HG02763 (cell line): ENCODE measurements at regions not wholly inside any gene's neighbourhood (a gene's known extent, or its start where the extent isn't known, plus 50 kb on each side); places are given as distances from the start of the nearest gene placed in this dataset.

Experiments used
- ATAC-seq: cut with Tn5 transposase; IDR thresholded peaks from one replicate; pipeline ENCODE4 v1.9.1; 2021; ENCODE audit warnings: mild to moderate bottlenecking, moderate library complexity; ENCODE audit not compliant: unreplicated experiment

DNA sequence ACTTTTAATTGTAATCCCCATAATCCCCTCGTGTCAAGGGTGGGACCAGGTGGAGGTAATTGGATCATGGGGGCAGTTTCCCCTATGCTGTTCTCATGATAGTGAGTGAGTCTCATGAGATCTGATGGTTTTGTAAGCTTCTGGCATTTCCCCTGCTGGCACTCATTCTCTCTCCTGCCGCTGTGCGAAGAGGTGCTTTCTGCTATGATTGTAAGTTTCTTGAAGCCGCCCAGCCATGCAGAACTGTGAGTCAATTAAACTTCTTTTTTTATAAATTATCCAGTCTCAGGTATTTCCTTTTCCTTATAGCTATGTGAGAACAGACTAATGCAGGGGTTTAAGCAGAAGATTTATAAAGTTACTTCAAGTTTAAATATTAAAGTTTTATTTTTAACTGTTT, 655.2 kb downstream of the EPHA4 start:
- no peak for ATAC-seq

DNA sequence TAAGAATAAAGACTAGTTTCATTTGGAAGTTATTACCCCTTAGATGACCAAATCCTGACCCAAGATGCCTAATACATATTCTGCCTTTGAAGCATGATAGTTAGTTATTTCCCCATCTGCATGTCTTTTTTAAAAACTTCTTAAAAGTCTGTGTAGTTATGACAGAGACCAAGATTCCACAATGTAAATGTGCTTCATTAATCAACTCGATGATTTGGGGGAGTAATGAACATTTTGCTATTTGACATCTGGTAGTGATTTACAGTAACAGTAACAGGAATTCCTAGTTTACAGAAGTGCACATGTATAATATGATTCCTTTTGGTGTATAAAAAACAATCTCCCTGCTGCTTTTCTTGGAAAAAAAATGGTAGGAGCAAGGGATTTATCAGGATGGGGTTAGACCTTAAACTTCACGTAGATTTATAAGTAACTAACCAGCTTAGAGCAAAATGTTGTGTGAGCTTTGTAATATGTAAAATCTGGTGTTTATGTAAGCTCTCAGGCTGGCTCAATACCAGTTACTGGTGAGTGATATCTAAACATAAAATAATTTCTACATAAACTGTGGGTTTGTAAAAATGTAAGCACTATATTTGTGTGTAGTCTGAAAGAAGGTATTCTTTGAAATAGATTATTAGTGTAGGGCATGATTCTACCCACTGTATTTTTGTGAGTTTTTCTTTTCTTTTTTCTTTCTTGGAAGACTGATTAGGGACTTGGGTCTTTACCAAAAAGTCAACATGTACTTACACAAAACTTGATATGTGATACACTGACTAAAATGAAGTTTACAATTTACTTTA, 641.6 kb downstream of the EPHA4 start:
- ATAC-seq: no peak

DNA sequence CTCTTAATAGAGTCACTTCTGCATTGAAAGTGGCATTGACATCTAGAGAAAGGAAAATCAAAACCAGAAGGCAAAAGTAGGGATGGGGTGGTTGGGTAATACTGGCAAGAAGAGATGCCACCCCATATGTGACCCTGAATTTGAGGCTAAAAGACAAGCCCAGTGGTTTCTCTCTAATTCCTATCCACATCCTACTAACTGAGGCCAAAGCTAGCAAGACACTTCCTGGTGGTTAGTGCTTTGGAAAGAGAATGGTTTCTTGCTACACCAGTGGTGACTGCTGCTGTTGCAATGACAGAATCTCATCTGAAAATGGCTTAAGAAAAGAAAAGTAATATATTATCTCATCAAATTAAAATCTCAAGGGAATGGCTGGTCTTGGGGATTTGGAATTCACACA, 640.6 kb downstream of the EPHA4 start:
- ATAC-seq: no peak

DNA sequence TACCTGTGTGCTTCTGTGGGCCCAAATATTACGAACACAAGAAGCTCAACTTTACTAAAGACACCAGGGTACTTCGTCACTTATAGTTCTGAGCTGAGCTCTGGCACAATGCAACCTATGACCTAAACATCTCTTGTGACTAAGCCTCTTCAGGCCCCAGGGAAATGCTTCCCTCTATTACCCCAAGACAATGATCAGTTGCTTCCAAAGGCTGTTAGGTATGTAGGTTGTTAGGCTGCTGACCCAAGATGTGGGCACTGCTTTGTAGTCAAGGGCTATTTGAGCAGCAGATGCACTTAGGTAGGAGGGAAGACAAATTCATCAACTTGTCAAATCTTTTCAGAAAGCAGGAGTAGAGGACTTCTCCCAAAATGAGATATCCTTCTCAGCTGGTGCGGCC, 640.1 kb downstream of the EPHA4 start:
- no peak for ATAC-seq

DNA sequence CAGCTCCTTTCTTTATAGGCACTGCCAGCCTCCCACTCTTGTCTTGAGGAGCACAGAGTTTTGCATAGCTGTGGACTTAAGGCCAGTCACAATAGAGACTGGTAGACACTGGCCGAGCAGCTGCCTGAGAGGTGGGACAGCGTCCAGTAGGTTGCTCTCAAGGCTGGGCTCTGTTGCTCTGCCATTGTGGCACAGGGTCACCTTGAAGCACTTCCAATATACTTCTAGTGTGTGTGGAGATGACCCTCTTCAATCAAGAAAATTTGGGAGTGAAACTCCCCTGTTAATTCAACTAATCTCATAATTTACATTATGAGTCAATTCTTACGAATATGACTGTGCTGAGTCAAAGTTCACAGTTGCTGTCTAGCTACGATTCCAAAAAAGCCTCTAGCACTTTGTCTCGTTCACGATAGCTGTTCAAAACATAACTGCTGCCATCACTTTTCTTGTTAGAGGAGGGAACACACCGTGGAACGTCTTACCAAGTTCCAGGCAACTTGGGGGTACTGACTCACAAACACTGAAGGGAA, 636.2 kb downstream of the EPHA4 start:
- no peak for ATAC-seq

DNA sequence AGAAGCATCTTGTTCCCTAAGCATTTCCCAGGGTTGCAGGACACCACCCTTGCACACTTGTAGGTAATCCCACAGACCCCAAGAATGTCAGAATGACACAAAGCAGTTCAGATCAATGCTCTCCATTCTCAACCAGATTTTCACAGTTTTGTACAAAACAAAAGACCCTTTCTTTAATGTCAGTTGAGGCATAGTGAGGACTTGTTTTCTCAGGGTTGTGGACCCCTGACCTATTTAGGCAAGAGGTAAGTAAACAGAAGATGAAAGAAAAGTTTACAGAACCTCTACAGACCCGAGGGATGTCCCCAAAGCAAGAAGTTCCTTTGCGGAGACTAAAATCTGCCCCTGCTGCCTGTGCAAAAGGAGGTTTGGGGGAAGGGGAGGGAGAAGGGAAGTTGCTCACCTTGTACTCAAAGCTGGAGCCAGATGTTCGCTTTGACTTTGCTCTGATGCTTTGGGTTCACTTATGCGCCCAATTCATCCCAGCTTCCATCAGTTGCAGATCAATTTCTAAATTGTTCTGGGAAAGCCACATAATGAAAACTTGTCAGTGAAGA, 635.4 kb downstream of the EPHA4 start:
- ATAC-seq: no peak

DNA sequence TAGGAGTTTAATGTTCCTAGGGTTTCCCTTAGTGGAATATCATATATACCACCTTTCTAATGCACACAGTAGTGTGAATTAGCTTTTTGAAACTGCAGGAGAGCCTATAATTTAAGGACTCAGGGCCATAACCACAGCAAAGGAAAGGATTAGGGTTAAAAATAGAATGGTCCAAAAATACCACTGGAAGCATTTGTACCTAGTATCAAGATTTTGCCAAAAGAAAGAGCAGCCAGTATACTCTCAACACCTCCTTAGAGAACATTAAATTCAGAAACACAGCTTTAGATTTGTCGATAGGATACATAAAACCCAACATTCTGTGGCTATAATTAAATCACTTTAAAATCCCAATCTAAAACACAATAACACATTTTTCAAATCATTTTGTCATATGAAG, 634.9 kb downstream of the EPHA4 start:
- ATAC-seq: no peak

DNA sequence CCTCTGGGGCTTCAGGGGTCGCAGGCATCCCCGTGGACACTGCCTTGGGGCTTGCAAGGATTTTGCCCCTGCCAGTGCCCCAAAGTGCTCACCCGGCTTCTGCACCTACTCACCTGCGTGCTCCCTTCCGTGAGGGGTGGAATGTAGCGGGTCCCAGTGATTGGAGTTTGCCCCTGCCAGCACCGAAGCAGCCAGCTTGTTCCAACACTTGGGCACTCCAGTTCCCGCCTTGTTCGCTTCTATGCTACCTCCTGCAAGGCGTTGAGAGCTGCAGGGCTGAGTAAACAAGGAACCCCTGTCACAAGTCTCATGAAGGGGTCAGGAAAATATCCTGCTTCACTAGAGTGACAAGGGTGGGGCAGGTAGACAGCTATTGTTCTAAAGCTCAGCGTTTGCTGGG, 631.5 kb downstream of the EPHA4 start:
- ATAC-seq: no peak

DNA sequence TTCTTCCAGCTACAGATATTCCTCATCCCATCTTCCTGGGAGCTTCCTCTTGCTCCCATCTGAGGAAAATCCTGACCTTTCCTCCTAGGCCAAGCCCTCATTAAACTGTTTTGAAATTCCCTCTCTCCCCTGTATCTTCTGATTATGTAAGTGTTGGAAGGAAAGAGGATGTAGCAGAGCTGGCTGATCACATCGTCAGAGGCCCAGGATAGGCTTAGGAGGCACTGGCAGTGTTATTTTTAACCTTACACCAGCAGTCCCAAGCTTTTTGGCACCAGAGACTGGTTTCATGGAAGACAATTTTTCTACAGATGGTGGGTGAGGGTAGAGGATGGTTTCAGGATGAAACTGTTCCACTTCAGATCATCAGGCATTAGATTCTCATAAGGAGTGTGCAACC, 630.4 kb downstream of the EPHA4 start:
- ATAC-seq: no peak

DNA sequence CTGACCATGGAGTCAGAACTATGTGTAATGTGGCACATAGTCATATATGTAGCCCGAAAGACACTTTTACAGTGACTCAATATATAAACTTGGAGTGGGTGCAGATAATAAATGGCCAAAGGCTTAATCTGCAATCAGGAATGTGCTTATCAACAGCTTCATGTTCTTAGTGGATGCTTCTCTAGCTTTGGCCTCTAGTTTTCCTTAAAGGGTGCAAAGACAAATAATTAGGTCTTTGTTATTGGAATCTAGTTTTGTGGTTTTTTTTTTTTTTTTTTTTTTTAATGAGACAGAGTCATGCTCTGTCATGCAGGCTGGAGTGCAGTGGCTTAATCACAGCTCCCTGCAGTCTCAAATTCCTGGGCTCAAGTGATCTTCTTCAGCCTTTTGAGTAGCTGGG, 625.6 kb downstream of the EPHA4 start:
- no peak for ATAC-seq

DNA sequence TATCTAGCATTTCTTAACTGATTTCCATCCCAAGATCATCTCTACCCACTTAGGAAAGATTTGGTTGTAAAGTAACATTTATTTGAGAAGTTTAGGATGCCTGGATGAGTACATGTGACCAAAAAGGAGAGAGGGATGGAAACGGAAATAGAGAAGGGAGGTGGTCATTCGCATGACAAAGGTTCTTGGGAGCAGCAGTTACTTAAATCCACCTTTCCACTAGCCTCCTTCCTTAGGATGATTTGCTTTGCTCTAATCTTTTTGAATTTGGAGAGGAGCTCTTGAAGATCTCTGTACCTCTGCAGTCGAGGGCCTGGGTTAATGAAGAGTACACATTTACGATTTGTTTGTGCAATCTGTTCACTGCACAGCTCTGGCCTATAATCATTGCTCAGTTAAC, 623.5 kb downstream of the EPHA4 start:
- no peak for ATAC-seq

DNA sequence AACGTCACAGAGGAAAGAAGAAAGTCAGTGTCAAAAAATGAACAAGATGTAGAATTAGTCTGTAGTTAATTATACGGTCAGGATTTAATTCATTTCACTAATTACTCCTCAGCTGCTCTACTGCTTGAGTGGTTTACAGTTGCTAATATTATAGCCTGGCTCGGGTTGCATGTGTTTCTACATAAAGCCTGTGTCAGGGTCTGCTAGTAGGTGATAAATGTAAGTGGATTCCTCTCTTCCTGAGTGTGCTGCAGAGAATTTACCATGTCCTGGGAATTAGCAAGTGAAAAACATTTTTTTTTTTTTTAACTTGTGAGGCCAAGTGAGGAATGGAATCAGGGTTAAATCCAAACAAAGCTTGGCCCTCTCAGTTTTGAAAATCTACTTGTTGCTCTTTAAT, 622.6 kb downstream of the EPHA4 start:
- no peak for ATAC-seq

DNA sequence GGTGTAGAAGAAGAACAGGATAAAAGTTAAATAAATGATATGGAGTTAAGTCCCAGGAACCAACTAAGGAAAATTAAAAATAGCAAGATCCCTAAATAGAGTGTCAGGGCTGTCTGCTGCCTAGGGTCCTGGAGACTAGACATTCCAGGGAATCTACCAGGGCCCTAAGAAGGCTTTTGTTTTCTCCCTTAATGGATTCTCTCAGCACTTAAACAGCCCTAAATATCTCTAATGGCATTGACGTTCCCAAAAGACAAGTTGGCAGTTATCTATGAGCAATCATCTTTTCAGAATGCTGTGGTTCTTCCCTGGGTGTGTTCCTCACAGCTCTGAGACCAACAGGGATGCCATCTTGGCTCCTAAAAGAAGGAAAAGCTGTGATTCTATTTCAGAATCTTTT, 616.3 kb downstream of the EPHA4 start:
- ATAC-seq: no peak

DNA sequence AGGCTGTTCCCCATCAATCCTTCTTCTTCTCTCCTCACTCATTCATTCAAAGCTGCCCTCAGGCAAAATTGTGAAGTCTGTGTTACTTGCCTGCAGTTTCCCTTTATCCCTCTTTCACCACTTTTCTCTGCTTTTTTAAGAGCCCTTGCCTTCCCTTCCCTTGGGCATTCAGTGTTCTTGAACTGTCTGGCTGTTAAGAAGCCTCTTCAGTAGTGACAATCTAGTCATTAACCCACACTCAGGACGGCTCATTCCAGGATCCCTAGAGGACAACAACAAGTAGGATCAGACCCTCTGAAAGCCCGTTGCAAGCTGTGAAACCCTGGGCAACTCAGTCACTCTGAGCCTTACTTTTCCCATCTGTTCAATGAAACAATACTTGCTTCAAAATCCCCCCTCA, 615.7 kb downstream of the EPHA4 start:
- no peak for ATAC-seq

DNA sequence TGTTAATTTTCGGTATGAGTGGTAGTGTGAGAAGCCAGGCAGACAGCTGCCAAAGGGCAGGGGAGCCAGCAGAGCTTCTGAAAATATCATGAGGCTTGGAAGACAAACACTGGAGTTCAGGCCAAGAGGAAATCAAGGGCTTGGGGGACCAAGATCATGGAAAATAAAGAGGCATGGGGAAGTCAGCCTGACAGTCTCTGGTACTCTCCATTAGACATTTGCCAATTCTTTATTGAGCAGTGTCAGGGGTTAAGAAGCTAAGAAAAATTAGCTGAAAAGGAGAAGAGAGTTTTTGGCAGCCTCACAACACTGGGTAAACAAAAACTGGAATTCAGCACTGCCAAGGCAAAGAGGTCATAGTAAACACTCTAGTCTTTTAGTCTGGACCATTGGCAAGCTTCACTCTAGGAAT, 612.7 kb downstream of the EPHA4 start:
- no peak for ATAC-seq

DNA sequence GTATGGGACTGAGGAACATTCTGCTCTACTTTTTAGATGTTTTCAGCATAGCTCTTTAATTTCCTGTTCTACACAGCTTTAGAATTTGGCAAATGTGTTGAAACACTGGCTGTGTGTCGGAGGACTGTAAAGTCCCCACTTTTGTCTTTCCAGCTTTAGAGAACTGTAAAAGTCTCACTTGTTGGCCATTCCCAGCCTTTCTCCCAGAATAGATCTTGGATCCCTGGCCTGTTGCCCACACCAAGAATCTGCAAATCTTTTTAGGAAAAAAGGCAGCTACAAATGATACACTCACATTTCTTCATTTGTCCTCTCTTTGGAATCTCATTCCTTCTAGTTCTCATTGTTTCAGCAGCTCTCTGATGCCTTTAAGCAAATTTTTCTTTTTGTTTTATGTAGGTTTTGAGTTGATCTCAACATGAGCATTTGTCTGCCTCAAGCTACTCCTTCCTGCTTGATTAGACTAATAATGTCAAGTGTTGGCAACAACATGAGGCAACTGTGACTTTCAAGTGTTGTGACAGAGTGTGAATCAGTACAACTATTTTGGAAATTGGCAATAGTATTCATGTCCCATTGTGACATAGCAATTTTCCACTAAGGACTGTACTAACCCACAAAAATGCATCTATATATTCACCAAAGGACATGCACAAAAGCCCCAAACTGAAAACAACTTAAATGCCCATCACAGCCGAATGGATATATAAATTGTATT, 610.8 kb downstream of the EPHA4 start:
- no peak for ATAC-seq

DNA sequence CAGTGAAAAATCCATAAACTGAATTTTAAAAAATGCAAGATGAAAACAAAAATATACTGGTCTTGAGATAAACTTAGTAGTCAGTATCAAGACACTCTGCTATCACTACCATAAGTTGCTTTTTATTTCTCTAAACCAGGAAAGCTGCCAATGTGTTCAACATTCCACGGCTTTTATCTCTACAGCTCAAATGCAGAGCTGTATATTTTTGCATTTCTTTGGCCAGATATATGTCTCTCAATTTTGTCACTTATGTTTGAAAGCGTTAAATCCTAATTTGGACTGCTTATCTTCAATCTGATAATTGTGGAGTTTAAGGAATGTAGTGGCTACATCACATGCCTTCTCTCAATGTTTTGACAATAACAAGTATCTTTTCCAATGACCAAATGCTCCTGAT, 609.5 kb downstream of the EPHA4 start:
- ATAC-seq: no peak

DNA sequence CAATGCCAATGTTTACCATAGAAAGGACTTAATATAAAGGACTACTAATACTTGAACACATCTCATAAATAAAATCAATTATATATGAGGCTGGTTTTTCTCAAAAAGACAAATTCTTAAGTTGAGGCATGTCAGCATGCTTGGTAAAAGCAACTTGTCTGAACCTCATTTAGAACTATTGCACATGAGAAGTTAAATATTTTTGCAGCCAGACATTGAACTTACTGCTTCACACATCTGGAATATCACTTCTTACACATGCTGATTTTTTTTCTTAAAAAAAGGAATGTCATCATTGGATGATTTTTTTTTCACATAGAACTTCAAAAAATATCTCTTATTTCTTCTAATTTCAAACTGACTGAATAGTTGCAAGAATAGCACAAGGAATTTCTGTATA, 609.0 kb downstream of the EPHA4 start:
- no peak for ATAC-seq

DNA sequence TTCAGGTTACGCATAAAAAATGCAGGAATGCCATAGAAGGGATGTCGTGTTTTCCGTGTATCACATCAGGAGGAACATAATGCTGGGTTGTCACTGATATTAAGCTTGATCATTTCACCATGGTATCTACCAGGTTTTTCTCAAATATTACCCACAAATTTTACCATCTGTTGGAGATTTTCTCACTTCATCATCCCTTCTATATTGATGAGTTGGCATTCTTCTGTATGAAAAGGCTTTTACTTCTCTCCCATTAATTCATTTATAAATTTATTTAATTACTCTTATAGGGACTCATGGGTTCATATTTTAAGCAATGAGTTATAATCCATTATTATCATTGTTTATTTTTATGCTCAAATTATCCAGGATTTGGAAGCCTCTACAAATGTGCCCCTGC, 608.2 kb downstream of the EPHA4 start:
- no peak for ATAC-seq

DNA sequence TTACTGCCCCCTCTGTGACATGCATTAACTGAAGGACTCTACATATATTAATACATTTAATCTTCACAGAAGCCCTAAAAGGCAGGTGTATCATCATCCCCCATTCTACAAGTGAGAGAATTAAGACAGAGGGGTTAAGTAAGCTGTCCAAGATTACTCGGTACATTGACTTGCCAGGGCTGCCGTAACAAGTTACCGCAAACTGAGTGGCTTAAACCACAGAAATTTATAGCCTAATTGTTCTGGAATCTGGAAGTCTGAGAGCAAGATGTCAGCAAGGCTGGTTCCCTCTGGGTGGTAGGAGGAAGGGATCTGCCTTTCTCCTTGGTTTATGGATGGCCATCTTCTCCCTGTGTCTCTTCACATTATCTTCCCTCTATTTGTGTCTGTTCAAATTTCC, 605.5 kb downstream of the EPHA4 start:
- ATAC-seq: no peak

DNA sequence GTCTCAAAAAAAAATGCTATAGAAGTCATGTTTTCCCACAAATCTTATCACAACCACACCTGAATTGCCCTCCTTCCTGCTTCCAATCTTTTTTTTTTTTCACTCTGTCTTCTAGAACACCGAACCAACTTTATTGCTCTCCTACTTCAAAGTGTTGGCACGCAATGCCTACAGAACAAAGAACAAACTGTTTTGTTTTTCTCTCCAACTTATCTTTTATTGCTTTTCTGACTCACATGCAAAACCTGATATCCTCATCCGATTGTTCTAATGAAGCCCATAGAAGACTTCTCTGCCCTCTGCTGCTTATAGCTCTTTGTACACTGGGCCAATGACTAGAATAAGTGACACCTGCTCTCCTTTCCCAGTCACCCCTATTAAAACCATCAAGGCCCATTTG, 602.8 kb downstream of the EPHA4 start:
- ATAC-seq: no peak
